Umbilical cord (tissue), 1 donor: ENCODE measurements at regions not wholly inside any gene's neighbourhood (a gene's known extent, or its start where the extent isn't known, plus 50 kb on each side); places are given as distances from the start of the nearest gene placed in this dataset.

Experiments used
- DNase-seq: peaks from one replicate; pipeline ENCODE4 v3.0.0-alpha.2; 2015; ENCODE audit warnings: low spot score

GRCh38 chr13:59444210-59444857 lies 719.4 kb downstream of the DIAPH3 start:
- DNase-seq, result no peak

GRCh38 chr13:59445812-59446211 lies 717.9 kb downstream of the DIAPH3 start:
- no peak for DNase-seq

DNA sequence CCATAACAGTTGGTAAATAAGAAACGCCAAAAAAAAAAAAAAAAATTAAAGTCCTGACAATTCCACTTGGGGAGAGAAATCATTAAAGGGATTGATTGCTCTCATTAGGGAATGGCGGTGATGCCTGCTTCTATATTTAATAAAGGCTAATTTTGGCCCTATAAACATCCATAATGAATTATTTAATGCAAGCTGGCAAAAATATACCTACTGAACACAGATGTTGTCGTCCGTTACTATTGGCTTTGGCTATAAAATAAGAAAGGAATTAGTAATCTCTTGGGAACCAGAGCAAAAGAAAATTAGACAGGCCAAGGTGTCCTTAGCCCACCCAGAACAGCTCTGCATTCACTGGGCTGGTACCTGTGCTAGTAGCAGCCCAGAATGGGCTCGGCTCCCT lies 717.3 kb downstream of the DIAPH3 start:
- no peak for DNase-seq

- DNase-seq, result no peak
Measured at GRCh38 chr13:59447031-59447430, 716.7 kb downstream of the DIAPH3 start.

DNA sequence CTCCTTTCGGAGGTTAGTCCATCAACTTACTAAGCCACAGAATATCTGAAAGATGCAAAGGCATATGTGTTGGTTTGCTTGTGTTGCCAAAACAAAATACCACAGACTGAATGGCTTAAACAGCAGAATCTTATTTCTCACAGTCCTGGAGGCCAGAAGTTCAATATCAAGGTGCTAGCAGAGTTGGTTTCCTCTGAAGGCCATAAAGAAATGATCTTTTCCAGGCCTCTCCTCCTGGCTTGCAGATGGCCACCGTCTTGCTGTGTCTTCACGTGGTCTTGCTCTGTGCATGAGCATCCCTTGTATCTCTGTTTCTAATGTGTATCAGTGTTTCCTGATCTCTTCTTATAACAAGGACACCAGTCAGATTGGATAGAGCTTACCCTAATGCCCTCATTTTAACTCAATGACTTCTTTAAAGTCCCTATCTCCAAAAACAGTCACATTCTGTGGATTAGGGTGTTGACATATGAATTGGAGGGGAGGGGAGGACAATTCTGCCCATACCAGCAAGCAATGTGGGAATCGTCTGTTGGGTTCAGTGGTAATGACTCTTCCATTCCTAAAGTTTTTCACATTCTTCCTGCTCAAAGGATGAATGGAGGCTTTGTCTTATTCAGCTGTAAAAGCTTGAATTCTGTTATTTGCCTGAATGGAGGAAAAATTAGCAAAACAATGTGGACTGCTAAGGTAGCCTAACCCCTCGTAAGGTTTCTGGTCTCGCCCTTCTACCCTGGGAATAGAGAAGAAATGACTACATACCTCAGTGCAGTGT lies 715.7 kb downstream of the DIAPH3 start:
- DNase-seq, result no peak

- no peak for DNase-seq
Measured at GRCh38 chr13:59449750-59450149, 714.0 kb downstream of the DIAPH3 start.

GRCh38 chr13:59450229-59450628 lies 713.5 kb downstream of the DIAPH3 start:
- no peak for DNase-seq

- no peak for DNase-seq
Measured at GRCh38 chr13:59451236-59451635, 712.5 kb downstream of the DIAPH3 start.

DNA sequence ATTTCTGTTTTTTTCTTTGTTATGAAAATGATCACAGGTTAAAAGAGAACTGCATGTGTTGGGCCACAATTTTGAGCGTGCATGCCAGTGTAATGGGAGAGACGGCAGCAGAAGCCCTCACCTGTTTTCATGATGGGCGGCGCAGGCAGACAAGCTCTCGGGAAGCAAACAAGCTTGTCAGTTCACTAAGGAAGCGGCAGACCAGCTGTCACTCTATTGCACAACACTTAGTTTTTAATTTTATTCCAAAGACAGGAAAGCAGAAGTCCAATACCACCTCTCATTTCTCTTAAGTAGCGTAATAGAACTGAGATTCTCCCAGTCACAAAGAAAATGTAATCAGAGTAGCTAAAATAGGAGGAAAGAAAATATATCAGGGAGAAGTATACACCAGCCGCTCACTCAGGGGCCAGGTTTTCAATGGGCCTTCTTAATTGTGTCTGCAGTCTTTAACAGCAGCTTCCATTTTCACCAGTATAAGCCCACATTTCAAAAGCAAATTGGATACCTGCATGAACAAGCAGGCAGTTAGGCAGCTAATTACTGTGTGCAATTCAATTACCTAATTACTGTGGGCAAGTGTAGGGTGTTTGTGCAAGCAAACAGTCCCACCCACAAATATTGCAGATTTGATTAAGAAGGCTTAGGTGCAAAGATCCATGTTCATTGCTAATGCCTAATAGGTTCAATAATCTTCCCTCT lies 711.4 kb downstream of the DIAPH3 start:
- peak; percentile 29 for DNase-seq

DNA sequence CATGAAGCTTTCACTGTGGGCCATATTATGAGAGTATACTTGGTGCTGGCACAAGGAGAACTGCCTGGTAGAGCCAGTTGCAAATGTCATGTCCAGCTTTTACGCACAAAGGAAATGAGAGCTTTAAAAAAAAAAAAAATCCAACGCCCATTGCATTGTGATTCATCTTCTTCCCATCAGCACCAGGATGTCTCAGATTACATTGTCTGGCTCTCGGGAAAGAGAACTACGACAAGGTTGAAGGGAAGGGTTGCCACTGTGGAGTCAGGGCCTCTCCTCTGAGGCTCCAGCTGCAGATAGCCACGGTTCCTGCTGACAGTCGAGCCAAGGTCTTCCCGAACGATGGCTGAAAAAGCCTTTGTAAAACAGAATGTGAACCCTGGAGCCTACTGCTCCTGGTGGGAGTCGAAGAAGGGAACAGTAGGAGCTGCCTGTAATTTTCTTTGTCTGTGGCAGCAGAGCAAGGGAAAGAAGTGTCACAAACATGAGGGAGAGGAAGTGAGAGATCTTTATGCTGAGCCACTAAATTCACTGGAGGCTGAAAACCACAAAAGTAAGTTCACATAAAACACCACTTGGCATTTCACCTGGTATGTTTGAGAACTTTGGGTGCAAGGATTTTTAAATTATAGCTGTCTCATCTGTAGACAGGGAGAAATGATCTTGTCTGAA lies 704.7 kb downstream of the DIAPH3 start:
- peak; percentile 12 for DNase-seq

- no peak for DNase-seq
Measured at GRCh38 chr13:59459972-59460371, 703.8 kb downstream of the DIAPH3 start.

- no peak for DNase-seq
Measured at GRCh38 chr13:59461411-59461810, 702.3 kb downstream of the DIAPH3 start.

DNA sequence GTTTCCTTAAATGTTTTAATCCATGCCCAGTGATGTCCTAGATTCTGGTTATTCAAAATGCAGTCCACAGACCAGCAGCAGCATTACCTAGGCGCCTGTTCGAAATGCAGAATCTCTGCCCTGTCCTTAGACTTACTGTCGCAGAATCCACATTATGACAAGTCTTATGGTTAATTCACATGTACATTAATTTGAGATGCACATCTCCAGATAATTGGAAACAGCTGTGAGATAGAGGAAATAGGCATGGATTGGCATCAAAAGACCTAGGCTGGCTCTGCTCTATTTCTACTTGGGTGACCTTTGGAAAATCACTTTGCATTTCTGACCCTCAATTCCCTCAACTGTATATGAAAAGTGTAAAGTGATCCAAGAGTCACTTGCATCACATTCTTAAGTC lies 700.7 kb downstream of the DIAPH3 start:
- no peak for DNase-seq

DNA sequence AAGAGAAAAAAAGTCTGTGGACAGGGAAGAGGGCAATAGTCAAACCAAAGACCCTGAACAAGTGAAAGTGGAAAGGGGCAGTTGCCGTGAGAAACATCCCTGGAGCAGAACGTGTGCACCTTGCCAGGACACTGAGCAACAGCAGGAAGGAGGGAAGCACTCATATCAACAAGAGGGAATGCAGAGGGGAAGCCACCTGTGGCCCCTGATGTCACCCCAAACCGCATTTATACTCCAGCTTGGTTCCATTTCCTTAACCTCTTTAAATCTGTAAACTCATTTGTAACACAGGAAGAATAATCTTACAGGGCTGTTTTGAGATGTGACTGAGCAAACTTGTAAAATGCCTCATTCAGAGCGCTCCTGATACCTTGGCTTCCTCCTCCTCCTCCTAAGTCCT lies 698.8 kb downstream of the DIAPH3 start:
- no peak for DNase-seq

- DNase-seq, result no peak
Measured at GRCh38 chr13:59468396-59468795, 695.3 kb downstream of the DIAPH3 start.

GRCh38 chr13:59471106-59471505 lies 692.6 kb downstream of the DIAPH3 start:
- DNase-seq, result no peak

GRCh38 chr13:59472134-59472533 lies 691.6 kb downstream of the DIAPH3 start:
- no peak for DNase-seq

DNA sequence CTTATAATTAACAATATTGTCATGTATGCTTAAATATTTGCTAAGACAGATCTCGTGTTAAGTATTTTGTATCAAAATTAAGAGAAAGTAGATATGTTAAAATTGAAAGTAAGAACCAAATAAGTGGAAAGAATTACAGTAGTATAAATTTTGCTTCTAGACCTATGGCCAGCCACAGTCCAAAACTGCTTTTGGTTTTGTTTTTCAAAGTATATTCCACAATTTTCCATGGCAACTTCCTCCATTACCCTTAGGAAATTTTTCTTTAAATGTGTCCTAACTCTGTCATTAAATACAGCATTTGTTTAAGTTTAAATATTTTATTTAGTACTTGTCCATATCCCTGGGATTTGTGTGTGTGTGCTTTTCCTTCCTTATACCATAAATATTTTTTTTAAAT lies 689.0 kb downstream of the DIAPH3 start:
- DNase-seq, result no peak

DNA sequence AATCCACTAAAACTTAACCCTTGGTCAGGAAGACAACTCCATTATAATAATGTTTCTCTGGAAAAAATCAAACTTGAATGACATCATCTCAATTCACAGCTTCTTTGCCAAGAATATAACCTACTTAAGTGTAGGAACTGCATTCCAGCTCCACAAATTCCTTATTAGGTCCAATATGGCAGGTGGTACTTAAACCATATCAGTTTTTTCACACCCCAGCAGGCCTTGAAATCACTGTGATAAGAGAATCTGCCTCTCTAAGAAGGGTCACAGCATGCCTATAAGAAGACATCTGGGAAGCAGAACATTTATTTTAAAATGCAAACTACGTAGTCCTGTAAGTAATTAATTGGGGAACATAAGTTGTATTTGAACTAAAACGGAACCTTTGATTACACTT lies 687.8 kb downstream of the DIAPH3 start:
- DNase-seq, result no peak

- DNase-seq, result no peak
Measured at GRCh38 chr13:59476366-59476765, 687.4 kb downstream of the DIAPH3 start.

DNA sequence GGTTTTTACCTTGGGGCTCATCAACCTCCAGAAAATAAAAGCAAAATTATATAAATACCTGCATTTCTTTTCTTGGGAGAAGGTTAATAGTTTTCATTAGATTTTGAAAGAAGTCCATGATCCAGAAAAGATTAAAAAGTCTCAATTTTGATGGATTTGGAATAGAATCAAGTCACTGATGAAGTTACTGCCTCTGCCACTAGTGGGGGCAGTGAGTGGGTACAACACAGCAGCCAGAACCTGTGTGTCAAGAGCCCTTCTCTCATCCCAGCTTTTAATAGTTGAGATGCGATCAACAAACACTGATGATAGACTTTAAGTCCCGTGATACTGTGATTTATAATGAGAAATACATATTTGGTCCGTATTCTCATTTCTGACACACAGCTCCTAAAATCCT lies 686.7 kb downstream of the DIAPH3 start:
- no peak for DNase-seq

DNA sequence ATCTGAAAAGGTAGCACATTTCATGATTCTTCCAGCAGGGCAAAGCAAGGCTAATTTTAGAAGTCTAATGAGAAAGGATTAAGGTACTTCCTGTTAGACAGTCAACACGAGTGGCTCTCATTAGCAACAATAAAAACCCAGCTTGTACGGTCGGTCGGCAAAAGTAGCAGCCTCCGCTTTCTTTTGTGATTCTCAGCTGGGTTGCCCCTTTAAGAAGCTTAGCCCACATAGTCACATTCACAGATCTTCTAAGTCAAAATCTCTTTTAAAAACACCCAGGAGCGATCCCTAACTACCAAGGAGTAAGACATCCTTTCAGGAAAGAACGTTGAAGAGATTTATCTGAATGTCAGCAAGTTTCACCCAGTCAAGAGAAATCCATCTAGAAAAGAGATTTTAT lies 684.8 kb downstream of the DIAPH3 start:
- no peak for DNase-seq
